ENCODE measurements at regions not wholly inside any gene's neighbourhood (a gene's known extent, or its start where the extent isn't known, plus 50 kb on each side); places are given as distances from the start of the nearest gene placed in this dataset.

DNA sequence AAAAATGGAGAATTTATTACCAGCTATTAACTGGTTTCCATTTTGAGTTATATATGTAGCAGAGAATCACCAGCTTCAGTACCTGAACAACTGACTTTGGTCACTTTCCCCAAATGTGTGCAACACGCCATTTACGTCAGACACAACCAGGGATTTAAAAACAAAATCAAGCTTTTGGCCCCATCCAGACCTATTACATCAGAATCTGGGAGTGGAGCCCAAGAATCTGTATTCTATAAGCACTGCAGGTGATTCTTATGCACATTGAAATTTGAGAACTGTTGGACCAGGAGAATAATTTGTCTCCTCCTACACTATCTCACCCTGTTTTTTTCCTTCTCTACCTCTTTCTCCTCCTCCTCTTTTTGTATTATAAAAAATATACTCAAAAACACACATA lies 295.9 kb downstream of the PRELID2 start:
- TF ChIP-seq RARB (CRISPR knock-in tag; IDR thresholded peaks at IDR 0.05) (no peak), ARNTL (CRISPR knock-in tag; IDR thresholded peaks at IDR 0.05; ENCODE audit: borderline replicate concordance, low read depth) (no peak), PPARA (CRISPR knock-in tag; IDR thresholded peaks at IDR 0.05; ENCODE audit: borderline replicate concordance) (no peak), ESRRG (CRISPR knock-in tag; IDR thresholded peaks at IDR 0.05) (no peak), ZC3H10 (CRISPR knock-in tag; IDR thresholded peaks at IDR 0.05) (no peak), TCF4 (CRISPR knock-in tag; IDR thresholded peaks at IDR 0.05; ENCODE audit: borderline replicate concordance) (no peak), GLIS3 (CRISPR knock-in tag; IDR thresholded peaks at IDR 0.05) (no peak), ZFP30 (CRISPR knock-in tag; IDR thresholded peaks at IDR 0.05) (no peak), CSDC2 (CRISPR knock-in tag; IDR thresholded peaks at IDR 0.05) (no peak), ZNF8 (CRISPR knock-in tag; IDR thresholded peaks at IDR 0.05) (no peak), ZFP3 (CRISPR knock-in tag; IDR thresholded peaks at IDR 0.05) (no peak), OSR1 (CRISPR knock-in tag; IDR thresholded peaks at IDR 0.05) (no peak), ZNF70 (CRISPR knock-in tag; IDR thresholded peaks at IDR 0.05) (no peak), BACH2 (CRISPR knock-in tag; IDR thresholded peaks at IDR 0.05; ENCODE audit: borderline replicate concordance) (no peak), SNAI2 (CRISPR knock-in tag; IDR thresholded peaks at IDR 0.05) (no peak), ZNF565 (CRISPR knock-in tag; conservative IDR thresholded peaks at IDR 0.05; ENCODE audit: low read depth) (no peak)
- TF ChIP-seq, protein P1, sequence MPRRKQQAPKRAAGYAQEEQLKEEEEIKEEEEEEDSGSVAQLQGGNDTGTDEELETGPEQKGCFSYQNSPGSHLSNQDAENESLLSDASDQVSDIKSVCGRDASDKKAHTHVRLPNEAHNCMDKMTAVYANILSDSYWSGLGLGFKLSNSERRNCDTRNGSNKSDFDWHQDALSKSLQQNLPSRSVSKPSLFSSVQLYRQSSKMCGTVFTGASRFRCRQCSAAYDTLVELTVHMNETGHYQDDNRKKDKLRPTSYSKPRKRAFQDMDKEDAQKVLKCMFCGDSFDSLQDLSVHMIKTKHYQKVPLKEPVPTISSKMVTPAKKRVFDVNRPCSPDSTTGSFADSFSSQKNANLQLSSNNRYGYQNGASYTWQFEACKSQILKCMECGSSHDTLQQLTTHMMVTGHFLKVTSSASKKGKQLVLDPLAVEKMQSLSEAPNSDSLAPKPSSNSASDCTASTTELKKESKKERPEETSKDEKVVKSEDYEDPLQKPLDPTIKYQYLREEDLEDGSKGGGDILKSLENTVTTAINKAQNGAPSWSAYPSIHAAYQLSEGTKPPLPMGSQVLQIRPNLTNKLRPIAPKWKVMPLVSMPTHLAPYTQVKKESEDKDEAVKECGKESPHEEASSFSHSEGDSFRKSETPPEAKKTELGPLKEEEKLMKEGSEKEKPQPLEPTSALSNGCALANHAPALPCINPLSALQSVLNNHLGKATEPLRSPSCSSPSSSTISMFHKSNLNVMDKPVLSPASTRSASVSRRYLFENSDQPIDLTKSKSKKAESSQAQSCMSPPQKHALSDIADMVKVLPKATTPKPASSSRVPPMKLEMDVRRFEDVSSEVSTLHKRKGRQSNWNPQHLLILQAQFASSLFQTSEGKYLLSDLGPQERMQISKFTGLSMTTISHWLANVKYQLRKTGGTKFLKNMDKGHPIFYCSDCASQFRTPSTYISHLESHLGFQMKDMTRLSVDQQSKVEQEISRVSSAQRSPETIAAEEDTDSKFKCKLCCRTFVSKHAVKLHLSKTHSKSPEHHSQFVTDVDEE (CRISPR knock-in tag; IDR thresholded peaks at IDR 0.05): no peak
- TF ChIP-seq, protein P2, sequence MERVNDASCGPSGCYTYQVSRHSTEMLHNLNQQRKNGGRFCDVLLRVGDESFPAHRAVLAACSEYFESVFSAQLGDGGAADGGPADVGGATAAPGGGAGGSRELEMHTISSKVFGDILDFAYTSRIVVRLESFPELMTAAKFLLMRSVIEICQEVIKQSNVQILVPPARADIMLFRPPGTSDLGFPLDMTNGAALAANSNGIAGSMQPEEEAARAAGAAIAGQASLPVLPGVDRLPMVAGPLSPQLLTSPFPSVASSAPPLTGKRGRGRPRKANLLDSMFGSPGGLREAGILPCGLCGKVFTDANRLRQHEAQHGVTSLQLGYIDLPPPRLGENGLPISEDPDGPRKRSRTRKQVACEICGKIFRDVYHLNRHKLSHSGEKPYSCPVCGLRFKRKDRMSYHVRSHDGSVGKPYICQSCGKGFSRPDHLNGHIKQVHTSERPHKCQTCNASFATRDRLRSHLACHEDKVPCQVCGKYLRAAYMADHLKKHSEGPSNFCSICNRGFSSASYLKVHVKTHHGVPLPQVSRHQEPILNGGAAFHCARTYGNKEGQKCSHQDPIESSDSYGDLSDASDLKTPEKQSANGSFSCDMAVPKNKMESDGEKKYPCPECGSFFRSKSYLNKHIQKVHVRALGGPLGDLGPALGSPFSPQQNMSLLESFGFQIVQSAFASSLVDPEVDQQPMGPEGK (CRISPR knock-in tag; IDR thresholded peaks at IDR 0.05; ENCODE audit: borderline replicate concordance): no peak
- TF ChIP-seq, protein P3, sequence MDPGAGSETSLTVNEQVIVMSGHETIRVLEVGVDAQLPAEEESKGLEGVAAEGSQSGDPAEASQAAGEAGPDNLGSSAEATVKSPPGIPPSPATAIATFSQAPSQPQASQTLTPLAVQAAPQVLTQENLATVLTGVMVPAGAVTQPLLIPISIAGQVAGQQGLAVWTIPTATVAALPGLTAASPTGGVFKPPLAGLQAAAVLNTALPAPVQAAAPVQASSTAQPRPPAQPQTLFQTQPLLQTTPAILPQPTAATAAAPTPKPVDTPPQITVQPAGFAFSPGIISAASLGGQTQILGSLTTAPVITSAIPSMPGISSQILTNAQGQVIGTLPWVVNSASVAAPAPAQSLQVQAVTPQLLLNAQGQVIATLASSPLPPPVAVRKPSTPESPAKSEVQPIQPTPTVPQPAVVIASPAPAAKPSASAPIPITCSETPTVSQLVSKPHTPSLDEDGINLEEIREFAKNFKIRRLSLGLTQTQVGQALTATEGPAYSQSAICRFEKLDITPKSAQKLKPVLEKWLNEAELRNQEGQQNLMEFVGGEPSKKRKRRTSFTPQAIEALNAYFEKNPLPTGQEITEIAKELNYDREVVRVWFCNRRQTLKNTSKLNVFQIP (CRISPR knock-in tag; IDR thresholded peaks at IDR 0.05; ENCODE audit: borderline replicate concordance, low read depth): no peak
- ATAC-seq: no peak

- TF ChIP-seq, protein P4, sequence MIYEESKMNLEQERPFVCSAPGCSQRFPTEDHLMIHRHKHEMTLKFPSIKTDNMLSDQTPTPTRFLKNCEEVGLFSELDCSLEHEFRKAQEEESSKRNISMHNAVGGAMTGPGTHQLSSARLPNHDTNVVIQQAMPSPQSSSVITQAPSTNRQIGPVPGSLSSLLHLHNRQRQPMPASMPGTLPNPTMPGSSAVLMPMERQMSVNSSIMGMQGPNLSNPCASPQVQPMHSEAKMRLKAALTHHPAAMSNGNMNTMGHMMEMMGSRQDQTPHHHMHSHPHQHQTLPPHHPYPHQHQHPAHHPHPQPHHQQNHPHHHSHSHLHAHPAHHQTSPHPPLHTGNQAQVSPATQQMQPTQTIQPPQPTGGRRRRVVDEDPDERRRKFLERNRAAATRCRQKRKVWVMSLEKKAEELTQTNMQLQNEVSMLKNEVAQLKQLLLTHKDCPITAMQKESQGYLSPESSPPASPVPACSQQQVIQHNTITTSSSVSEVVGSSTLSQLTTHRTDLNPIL (CRISPR knock-in tag; IDR thresholded peaks at IDR 0.05; ENCODE audit: low read depth): no peak
- TF ChIP-seq TOX (CRISPR knock-in tag; IDR thresholded peaks at IDR 0.05; ENCODE audit: borderline replicate concordance): no peak
- TF ChIP-seq CSDC2 (CRISPR knock-in tag; IDR thresholded peaks at IDR 0.05): no peak
- TF ChIP-seq ZNF565 (CRISPR knock-in tag; conservative IDR thresholded peaks at IDR 0.05; ENCODE audit: low read depth): no peak
- no peak for TF ChIP-seq ZFP3 (CRISPR knock-in tag; IDR thresholded peaks at IDR 0.05)
- TF ChIP-seq, protein P2 (CRISPR knock-in tag; IDR thresholded peaks at IDR 0.05; ENCODE audit: borderline replicate concordance): no peak
- ATAC-seq: no peak
Observed at GRCh38 chr5:145536133-145536532, 299.0 kb downstream of the PRELID2 start.
